ENCODE measurements at regions not wholly inside any gene's neighbourhood (a gene's known extent, or its start where the extent isn't known, plus 50 kb on each side); places are given as distances from the start of the nearest gene placed in this dataset.

GRCh38 chr18:51643483-51643882, 446.0 kb upstream of the MEX3C start:
- POLR2A ChIA-PET = no interaction called here
- H3K9me3 Mint-ChIP-seq = peaks cover 0 to 8% (median 0%) of the 10 kb centered on the region in 9 donors
- no peaks in the 10 kb centered on the region for H3K4me1 Mint-ChIP-seq
- H3K4me3 Mint-ChIP-seq = no peak overlapping the region
- no peaks in the 10 kb centered on the region for H3K36me3 Mint-ChIP-seq
- no peak overlapping the region for H3K27ac Mint-ChIP-seq
- DNase-seq (no peak), ATAC-seq (no peak)
- H3K27me3 Mint-ChIP-seq = peaks cover 0 to 27% (median 5%) of the 10 kb centered on the region in 5 donors

- no peak overlapping the region for H3K4me3 Mint-ChIP-seq
- no peak for DNase-seq
- POLR2A ChIA-PET = no interaction called here
- H3K27me3 Mint-ChIP-seq = peaks cover 0 to 13% (median 3%) of the 10 kb centered on the region in 5 donors
- no peak overlapping the region for H3K27ac Mint-ChIP-seq
- H3K9me3 Mint-ChIP-seq = peaks cover 0 to 8% (median 0%) of the 10 kb centered on the region in 9 donors
- no peak for ATAC-seq
- no peaks in the 10 kb centered on the region for H3K36me3 Mint-ChIP-seq
- no peaks in the 10 kb centered on the region for H3K4me1 Mint-ChIP-seq
Observed at GRCh38 chr18:51645607-51646006, 448.1 kb upstream of the MEX3C start.

GRCh38 chr18:51647346-51647745, 449.9 kb upstream of the MEX3C start:
- Mint-ChIP-seq H3K36me3 (no peaks in the 10 kb centered on the region), H3K27me3 (peaks cover 0 to 12% (median 7%) of the 10 kb centered on the region in 5 donors), H3K4me3 (no peak overlapping the region), H3K9me3 (peaks cover 0 to 8% (median 0%) of the 10 kb centered on the region in 9 donors), H3K27ac (no peak overlapping the region), H3K4me1 (no peaks in the 10 kb centered on the region)
- no peak for ATAC-seq
- DNase-seq = no peak
- POLR2A ChIA-PET = no interaction called here

- POLR2A ChIA-PET = no interaction called here
- ATAC-seq (no peak), DNase-seq (no peak)
- H3K4me3 Mint-ChIP-seq = no peak overlapping the region
- no peaks in the 10 kb centered on the region for H3K36me3 Mint-ChIP-seq
- H3K9me3 Mint-ChIP-seq = peaks cover 0 to 8% (median 0%) of the 10 kb centered on the region in 9 donors
- peak overlapping the region in 1 of 10 donors; percentile 73 for H3K27ac Mint-ChIP-seq
- H3K27me3 Mint-ChIP-seq = peaks cover 0 to 12% (median 7%) of the 10 kb centered on the region in 5 donors
- H3K4me1 Mint-ChIP-seq = no peaks in the 10 kb centered on the region
Observed at GRCh38 chr18:51647942-51648341, 450.5 kb upstream of the MEX3C start.

- no peaks in the 10 kb centered on the region for H3K4me1 Mint-ChIP-seq
- POLR2A ChIA-PET = no interaction called here
- DNase-seq = no peak
- no peak overlapping the region for H3K27ac Mint-ChIP-seq
- ATAC-seq = no peak
- peaks cover 3 to 23% (median 11%) of the 10 kb centered on the region in 5 donors for H3K27me3 Mint-ChIP-seq
- H3K36me3 Mint-ChIP-seq = no peaks in the 10 kb centered on the region
- H3K9me3 Mint-ChIP-seq = peaks cover 0 to 4% (median 0%) of the 10 kb centered on the region in 9 donors
- no peak overlapping the region for H3K4me3 Mint-ChIP-seq
Observed at GRCh38 chr18:51649796-51650195, 452.3 kb upstream of the MEX3C start.

GRCh38 chr18:51651761-51652160, 454.3 kb upstream of the MEX3C start:
- Mint-ChIP-seq H3K4me3 (no peak overlapping the region), H3K4me1 (no peaks in the 10 kb centered on the region), H3K27ac (no peak overlapping the region), H3K27me3 (peaks cover 4 to 42% (median 9%) of the 10 kb centered on the region in 5 donors), H3K9me3 (peaks cover 0 to 4% (median 0%) of the 10 kb centered on the region in 9 donors), H3K36me3 (no peaks in the 10 kb centered on the region)
- no peak for ATAC-seq
- no peak for DNase-seq
- POLR2A ChIA-PET = no interaction called here

- DNase-seq (no peak), ATAC-seq (no peak)
- POLR2A ChIA-PET = no interaction called here
- no peak overlapping the region for H3K27ac Mint-ChIP-seq
- H3K27me3 Mint-ChIP-seq = peaks cover 6 to 43% (median 13%) of the 10 kb centered on the region in 5 donors
- H3K4me3 Mint-ChIP-seq = no peak overlapping the region
- no peaks in the 10 kb centered on the region for H3K4me1 Mint-ChIP-seq
- no peaks in the 10 kb centered on the region for H3K36me3 Mint-ChIP-seq
- peaks cover 0 to 4% (median 0%) of the 10 kb centered on the region in 9 donors for H3K9me3 Mint-ChIP-seq
Observed at GRCh38 chr18:51653507-51654213, 456.2 kb upstream of the MEX3C start.

- POLR2A ChIA-PET = no interaction called here
- H3K4me3 Mint-ChIP-seq = no peak overlapping the region
- DNase-seq (no peak), ATAC-seq (no peak)
- no peak overlapping the region for H3K27ac Mint-ChIP-seq
- peaks cover 6 to 52% (median 13%) of the 10 kb centered on the region in 5 donors for H3K27me3 Mint-ChIP-seq
- H3K36me3 Mint-ChIP-seq = no peaks in the 10 kb centered on the region
- no peaks in the 10 kb centered on the region for H3K4me1 Mint-ChIP-seq
- peaks cover 0 to 4% (median 0%) of the 10 kb centered on the region in 9 donors for H3K9me3 Mint-ChIP-seq
Observed at GRCh38 chr18:51654488-51655326, 457.2 kb upstream of the MEX3C start.

- no peak for ATAC-seq
- no peaks in the 10 kb centered on the region for H3K4me1 Mint-ChIP-seq
- POLR2A ChIA-PET = no interaction called here
- no peak for DNase-seq
- no peaks in the 10 kb centered on the region for H3K36me3 Mint-ChIP-seq
- H3K4me3 Mint-ChIP-seq = no peak overlapping the region
- peaks cover 8 to 58% (median 17%) of the 10 kb centered on the region in 5 donors for H3K27me3 Mint-ChIP-seq
- H3K27ac Mint-ChIP-seq = peak overlapping the region in 1 of 10 donors; percentile 1
- peaks cover 0 to 4% (median 0%) of the 10 kb centered on the region in 9 donors for H3K9me3 Mint-ChIP-seq
Observed at GRCh38 chr18:51655327-51655698, 457.8 kb upstream of the MEX3C start.

- Mint-ChIP-seq H3K27me3 (peaks cover 8 to 54% (median 13%) of the 10 kb centered on the region in 5 donors), H3K4me1 (no peaks in the 10 kb centered on the region), H3K36me3 (no peaks in the 10 kb centered on the region), H3K4me3 (no peak overlapping the region), H3K27ac (no peak overlapping the region), H3K9me3 (peaks cover 0 to 4% (median 0%) of the 10 kb centered on the region in 9 donors)
- no peak for ATAC-seq
- DNase-seq = no peak
- POLR2A ChIA-PET = no interaction called here
Observed at GRCh38 chr18:51656249-51656648, 458.8 kb upstream of the MEX3C start.

GRCh38 chr18:51658436-51658835, 461.0 kb upstream of the MEX3C start:
- Mint-ChIP-seq H3K9me3 (no peaks in the 10 kb centered on the region), H3K27me3 (peaks cover 9 to 56% (median 17%) of the 10 kb centered on the region in 5 donors), H3K4me1 (no peaks in the 10 kb centered on the region), H3K4me3 (no peak overlapping the region), H3K27ac (no peak overlapping the region), H3K36me3 (no peaks in the 10 kb centered on the region)
- POLR2A ChIA-PET = no interaction called here
- no peak for ATAC-seq
- DNase-seq = no peak

- ATAC-seq (no peak), DNase-seq (no peak)
- Mint-ChIP-seq H3K9me3 (no peaks in the 10 kb centered on the region), H3K27me3 (peaks cover 9 to 53% (median 10%) of the 10 kb centered on the region in 5 donors), H3K36me3 (no peaks in the 10 kb centered on the region), H3K4me3 (no peak overlapping the region), H3K27ac (no peak overlapping the region), H3K4me1 (no peaks in the 10 kb centered on the region)
- POLR2A ChIA-PET = no interaction called here
Observed at GRCh38 chr18:51659781-51660180, 462.3 kb upstream of the MEX3C start.

- peaks cover 10 to 53% (median 14%) of the 10 kb centered on the region in 5 donors for H3K27me3 Mint-ChIP-seq
- DNase-seq (no peak), ATAC-seq (no peak)
- H3K4me3 Mint-ChIP-seq = no peak overlapping the region
- no peaks in the 10 kb centered on the region for H3K36me3 Mint-ChIP-seq
- no peaks in the 10 kb centered on the region for H3K4me1 Mint-ChIP-seq
- no peak overlapping the region for H3K27ac Mint-ChIP-seq
- no peaks in the 10 kb centered on the region for H3K9me3 Mint-ChIP-seq
- POLR2A ChIA-PET = no interaction called here
Observed at GRCh38 chr18:51660188-51660715, 462.8 kb upstream of the MEX3C start.

Data from naive thymus-derived CD8-positive, alpha-beta T cell (primary cell).